Tibial artery (tissue), 4 donors: ENCODE measurements at regions not wholly inside any gene's neighbourhood (a gene's known extent, or its start where the extent isn't known, plus 50 kb on each side); places are given as distances from the start of the nearest gene placed in this dataset.
"Not testable (repeated sequence)": the region's sequence is repeated elsewhere in the genome, so short reads cannot be mapped to it uniquely, and the experiment has no call there.

Experiments
- DNase-seq, 2 donors: peaks; one replicate each; pipeline ENCODE4 v3.0.0-alpha.2; 2019
- H3K27ac ChIP-seq, 2 donors: fragments of 200-600 bp; sonication (generic) in 1 of 2; 1 replicate in 1 of 2; 2 replicates in 1 of 2; pipeline ENCODE4 v1.5.1; 2018 to 2019; ENCODE audit warnings: mild to moderate bottlenecking in 1 of 2
- H3K27me3 ChIP-seq, 2 donors: fragments of 200-600 bp; sonication (generic) in 1 of 2; one replicate each; pipeline versions ENCODE4 v1.5.1 to v1.6.0; 2016 to 2019
- H3K36me3 ChIP-seq, 3 donors: fragments of 200-600 bp; sonication (generic) in 2 of 3; one replicate each; pipeline ENCODE4 v1.5.1; 2016 to 2019; ENCODE audit warnings: mild to moderate bottlenecking in 2 of 3
- H3K4me1 ChIP-seq, 4 donors: fragments of 200-600 bp; sonication (generic) in 2 of 4; 1 replicate in 3 of 4; 2 replicates in 1 of 4; pipeline ENCODE4 v1.5.1; 2016 to 2019
- H3K4me3 ChIP-seq, 2 donors: fragments of 200-600 bp; sonication (generic) in 1 of 2; 1 replicate in 1 of 2; 2 replicates in 1 of 2; pipeline ENCODE4 v1.5.1; 2018 to 2019; ENCODE audit warnings: mild to moderate bottlenecking in 2 of 2
- H3K9me3 ChIP-seq, 3 donors: fragments of 200-600 bp; sonication (generic) in 1 of 3; one replicate each; pipeline ENCODE4 v1.5.1; 2016 to 2019
- intact Hi-C: fragments of 100-400 bp; cut with DNase I; formaldehyde crosslinking; loops from one replicate; pipeline ENCODE4 v1.15.0; 2023; ENCODE audit warnings: low total_unique reads
- TF ChIP-seq, protein P1 (sequence below), 2 experiments: fragments of 200-600 bp in 1 of 2; fragments of 450-650 bp in 1 of 2; IDR thresholded peaks; one replicate each; pipeline ENCODE4 v1.5.1; 2017 to 2019; ENCODE audit warnings: antibody characterized with exemption in 2 of 2, mild to moderate bottlenecking in 1 of 2, moderate library complexity in 1 of 2

DNA sequence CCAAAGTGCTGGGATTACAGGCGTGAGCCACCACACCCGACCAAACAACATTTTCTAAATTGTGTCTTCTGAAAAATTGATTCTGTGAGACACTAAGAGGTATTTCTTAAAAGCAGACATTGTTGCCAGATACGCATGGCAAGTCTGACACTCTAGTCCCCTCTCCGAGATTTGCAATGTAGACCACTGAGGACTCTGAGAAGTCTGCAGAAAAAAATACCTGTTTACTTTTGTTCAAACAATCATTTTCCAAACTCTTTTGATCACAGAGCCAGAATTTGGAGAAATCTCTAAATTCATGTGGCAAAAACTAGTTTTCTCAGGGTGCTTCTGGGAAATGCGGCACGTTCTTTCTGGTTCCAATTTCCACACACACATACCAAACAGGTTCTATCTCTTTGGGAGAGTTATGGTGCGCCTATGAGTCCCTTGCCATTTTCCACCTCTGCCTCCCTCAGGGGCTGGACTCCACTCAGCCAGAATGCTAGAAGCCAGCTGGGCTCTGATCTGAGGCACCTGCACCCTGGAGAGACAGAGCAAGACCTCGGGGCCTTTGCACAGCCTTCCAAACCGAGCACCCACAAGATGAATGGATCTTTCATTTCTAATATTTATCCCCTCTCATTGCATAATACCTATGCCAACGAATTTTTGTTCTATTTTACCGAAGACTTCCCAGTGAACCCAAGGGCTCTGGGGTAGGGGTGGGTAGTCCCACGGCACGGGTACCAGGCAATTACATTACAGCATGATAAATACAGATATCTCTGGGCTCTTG lies 152.7 kb downstream of the MYCN start:
- no peaks in the 10 kb centered on the region for H3K36me3 ChIP-seq
- H3K4me3 ChIP-seq: no peak overlapping the region
- H3K27ac ChIP-seq: no peak overlapping the region
- no peaks in the 10 kb centered on the region for H3K4me1 ChIP-seq
- peaks cover 0 to 12% of the 10 kb centered on the region in 2 donors for H3K27me3 ChIP-seq
- intact Hi-C loops: no loop called here
- no peaks in the 10 kb centered on the region for H3K9me3 ChIP-seq
- DNase-seq: no peak
- TF ChIP-seq, protein P1, sequence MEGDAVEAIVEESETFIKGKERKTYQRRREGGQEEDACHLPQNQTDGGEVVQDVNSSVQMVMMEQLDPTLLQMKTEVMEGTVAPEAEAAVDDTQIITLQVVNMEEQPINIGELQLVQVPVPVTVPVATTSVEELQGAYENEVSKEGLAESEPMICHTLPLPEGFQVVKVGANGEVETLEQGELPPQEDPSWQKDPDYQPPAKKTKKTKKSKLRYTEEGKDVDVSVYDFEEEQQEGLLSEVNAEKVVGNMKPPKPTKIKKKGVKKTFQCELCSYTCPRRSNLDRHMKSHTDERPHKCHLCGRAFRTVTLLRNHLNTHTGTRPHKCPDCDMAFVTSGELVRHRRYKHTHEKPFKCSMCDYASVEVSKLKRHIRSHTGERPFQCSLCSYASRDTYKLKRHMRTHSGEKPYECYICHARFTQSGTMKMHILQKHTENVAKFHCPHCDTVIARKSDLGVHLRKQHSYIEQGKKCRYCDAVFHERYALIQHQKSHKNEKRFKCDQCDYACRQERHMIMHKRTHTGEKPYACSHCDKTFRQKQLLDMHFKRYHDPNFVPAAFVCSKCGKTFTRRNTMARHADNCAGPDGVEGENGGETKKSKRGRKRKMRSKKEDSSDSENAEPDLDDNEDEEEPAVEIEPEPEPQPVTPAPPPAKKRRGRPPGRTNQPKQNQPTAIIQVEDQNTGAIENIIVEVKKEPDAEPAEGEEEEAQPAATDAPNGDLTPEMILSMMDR (IDR thresholded peaks at IDR 0.05): no peak

DNA sequence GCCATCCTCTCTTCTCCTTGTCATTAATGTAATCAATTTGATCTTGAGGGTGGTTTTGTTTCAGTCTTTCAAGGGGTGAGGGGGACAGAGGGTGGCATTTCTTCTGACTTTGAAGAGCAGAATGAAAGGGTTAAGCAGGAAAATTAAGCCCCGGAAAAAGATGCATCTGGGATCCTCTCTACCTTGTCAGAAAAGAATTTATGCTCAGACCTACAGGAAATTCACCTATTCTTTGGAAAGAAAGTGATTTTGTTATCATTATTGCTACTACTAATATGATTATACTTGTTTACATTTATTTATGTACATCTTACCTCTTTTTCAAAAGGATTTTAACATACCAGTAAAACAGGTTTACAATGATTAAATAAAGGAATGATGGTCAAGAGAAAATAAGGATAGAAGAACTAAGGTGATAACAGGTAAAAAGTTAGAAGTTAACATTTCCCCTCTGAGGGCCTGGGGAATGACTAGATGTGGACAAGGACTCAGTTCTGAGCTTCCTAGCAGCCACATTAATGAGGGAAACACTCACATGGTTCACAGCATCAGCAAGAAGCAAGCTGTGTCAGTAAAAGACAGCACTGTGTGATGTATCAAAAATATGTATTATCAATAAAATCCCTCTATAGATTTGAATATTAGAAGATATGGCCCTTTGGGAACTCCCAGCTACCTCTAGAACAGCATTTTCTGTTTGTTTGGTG lies 151.4 kb downstream of the MYCN start:
- Histone ChIP-seq H3K4me3 (no peak overlapping the region), H3K36me3 (no peaks in the 10 kb centered on the region)
- TF ChIP-seq, protein P1 (IDR thresholded peaks at IDR 0.05): no peak

DNA sequence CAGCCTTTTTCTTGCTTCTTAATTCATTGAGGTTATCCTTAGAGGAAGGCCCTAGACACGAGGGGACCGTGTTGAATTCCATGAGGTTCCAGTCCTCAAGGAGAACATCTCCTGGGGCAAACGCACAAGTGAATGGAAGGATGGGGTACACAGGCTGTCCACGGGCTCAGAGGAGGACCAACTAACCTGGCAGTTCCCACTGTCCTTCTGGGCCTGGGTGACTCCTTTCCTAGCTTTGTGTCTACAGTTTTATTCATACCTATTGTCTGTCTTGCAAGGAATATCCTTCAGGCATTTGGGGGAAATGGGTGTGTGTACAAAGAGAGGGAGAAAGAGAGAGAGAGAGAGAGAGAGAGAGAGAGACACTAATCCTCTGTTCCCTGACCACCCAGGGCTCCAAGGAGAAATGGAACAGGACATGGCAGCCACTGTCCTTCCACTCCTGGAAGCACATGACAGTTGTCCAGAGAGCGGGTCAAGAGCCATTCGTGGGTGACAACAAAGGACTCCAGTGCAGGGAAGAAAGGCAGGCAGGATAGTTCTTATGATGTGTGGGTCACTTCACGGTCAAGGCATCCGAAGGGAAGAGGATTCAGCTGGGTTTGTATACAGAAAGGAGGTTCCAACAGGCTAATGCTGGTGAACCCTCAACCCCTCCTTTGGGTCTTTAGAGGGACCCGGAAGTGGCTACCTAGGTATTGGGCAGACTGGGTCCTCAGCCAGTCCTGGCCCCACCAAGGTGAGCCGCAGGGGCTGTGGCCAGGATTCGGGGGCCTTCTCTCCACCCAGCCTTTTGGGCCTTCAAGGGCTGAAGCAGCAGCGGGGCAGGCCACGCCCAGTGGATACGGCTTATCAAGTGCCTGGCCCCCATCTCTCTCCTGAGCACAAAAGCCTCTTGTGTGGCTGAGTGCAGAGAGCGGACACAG lies 150.6 kb downstream of the MYCN start:
- peaks cover 0 to 12% of the 10 kb centered on the region in 2 donors for H3K27me3 ChIP-seq
- TF ChIP-seq, protein P1 (IDR thresholded peaks at IDR 0.05): no peak
- H3K4me1 ChIP-seq: no peaks in the 10 kb centered on the region
- no peak overlapping the region for H3K27ac ChIP-seq
- DNase-seq: no peak
- intact Hi-C loops: no loop called here
- no peaks in the 10 kb centered on the region for H3K9me3 ChIP-seq
- no peak overlapping the region for H3K4me3 ChIP-seq
- H3K36me3 ChIP-seq: no peaks in the 10 kb centered on the region

More for the DNA sequence above, 151.4 kb downstream of the MYCN start:
- H3K27ac ChIP-seq: no peak overlapping the region
- DNase-seq: no peak
- intact Hi-C loops: no loop called here
- peaks cover 0 to 12% of the 10 kb centered on the region in 2 donors for H3K27me3 ChIP-seq
- no peaks in the 10 kb centered on the region for H3K4me1 ChIP-seq
- no peaks in the 10 kb centered on the region for H3K9me3 ChIP-seq

DNA sequence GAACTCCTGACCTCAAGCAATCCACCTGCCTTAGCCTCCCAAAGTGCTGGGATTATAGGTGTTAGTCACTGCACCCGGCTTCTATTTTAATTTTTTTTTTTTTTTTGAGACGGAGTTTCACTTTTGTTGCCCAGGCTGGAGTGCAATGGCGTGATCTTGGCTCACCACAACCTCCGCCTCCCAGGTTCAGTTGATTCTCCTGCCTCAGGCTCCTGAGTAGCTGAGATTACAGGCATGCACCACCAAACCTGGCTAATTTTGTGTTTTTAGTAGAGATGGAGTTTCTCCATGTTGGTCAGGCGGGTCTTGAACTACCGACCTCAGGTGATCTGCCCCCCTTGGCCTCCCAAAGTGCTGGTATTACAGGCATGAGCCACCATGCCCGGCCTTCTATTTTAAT lies 149.1 kb downstream of the MYCN start:
- H3K4me1 ChIP-seq, DNase-seq, H3K27ac ChIP-seq, H3K9me3 ChIP-seq, intact Hi-C loops, H3K36me3 ChIP-seq, H3K4me3 ChIP-seq: not testable (repeated sequence)
- H3K27me3 ChIP-seq: peaks cover 0 to 12% of the 10 kb centered on the region in 2 donors

DNA sequence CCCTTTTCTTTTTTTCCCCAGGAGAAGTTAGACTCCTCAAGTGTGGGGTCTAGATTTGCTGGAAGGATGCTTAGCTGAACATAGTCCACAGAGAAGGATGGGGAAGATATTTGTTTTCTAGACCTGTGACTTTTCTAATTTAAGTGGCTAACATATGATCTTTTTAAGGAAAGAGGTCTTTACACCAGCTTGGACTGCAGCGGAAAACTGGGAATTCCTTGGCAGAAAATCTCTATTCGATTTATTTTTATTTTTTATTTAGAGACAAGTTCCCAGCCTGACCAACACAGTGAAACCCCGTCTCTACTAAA lies 148.4 kb downstream of the MYCN start:
- no peaks in the 10 kb centered on the region for H3K4me1 ChIP-seq
- H3K36me3 ChIP-seq: no peaks in the 10 kb centered on the region
- no peak overlapping the region for H3K27ac ChIP-seq
- H3K9me3 ChIP-seq: no peaks in the 10 kb centered on the region
- peaks cover 0 to 12% of the 10 kb centered on the region in 2 donors for H3K27me3 ChIP-seq
- TF ChIP-seq, protein P1 (IDR thresholded peaks at IDR 0.05): no peak
- DNase-seq: no peak
- intact Hi-C loops: no loop called here
- H3K4me3 ChIP-seq: no peak overlapping the region
